H1 (cell line): ENCODE measurements at regions not wholly inside any gene's neighbourhood (a gene's known extent, or its start where the extent isn't known, plus 50 kb on each side); places are given as distances from the start of the nearest gene placed in this dataset.

Experiments
- CTCF ChIA-PET: fragments of 300-600 bp; sonication (Branson Sonifier 250); formaldehyde crosslinking; loops from one replicate; lab custom pipeline; 2021; ENCODE audit not compliant: partially characterized antibody; lab: Charles Lee
- POLR2A ChIA-PET: fragments of 300-600 bp; sonication (Branson Sonifier 250); formaldehyde crosslinking; loops from one replicate; lab custom pipeline; 2021; ENCODE audit warnings: inconsistent platforms; ENCODE audit not compliant: partially characterized antibody; lab: Charles Lee
- DNase-seq, 2 experiments: peaks; one replicate each; pipeline versions ENCODE4 v3.0.0 to v3.0.0-alpha.2; 2010 to 2022; ENCODE audit warnings: low spot score in 2 of 2, low read depth in 1 of 2, mixed read lengths in 1 of 2
- FAIRE-seq: peaks from 2 replicates; lab custom pipeline; 2011; peaks lifted over from hg19 to GRCh38; lab: Jason Lieb, UNC
- H2AFZ ChIP-seq: 2 replicates; pipeline ENCODE4 v1.8.1; 2012; ENCODE audit warnings: low read length, inconsistent platforms
- H2AK5ac ChIP-seq: 2 replicates; pipeline ENCODE4 v1.6.1; 2013; ENCODE audit warnings: low read depth, low read length
- H2BK120ac ChIP-seq: replicated peaks from 2 replicates; pipeline ENCODE3; 2013; ENCODE audit warnings: low read depth, low read length, inconsistent platforms
- H2BK12ac ChIP-seq: 2 replicates; pipeline ENCODE4 v1.6.1; 2013; ENCODE audit warnings: low read depth, low read length
- H2BK15ac ChIP-seq: 2 replicates; pipeline ENCODE4 v1.6.1; 2013; ENCODE audit warnings: low read length
- H2BK20ac ChIP-seq: 2 replicates; pipeline ENCODE4 v1.6.1; 2013; ENCODE audit warnings: low read length
- H2BK5ac ChIP-seq: 2 replicates; pipeline ENCODE4 v1.6.1; 2013; ENCODE audit warnings: low read depth, low read length
- H3K14ac ChIP-seq: 2 replicates; pipeline ENCODE4 v1.6.1; 2013; ENCODE audit warnings: inconsistent platforms; ENCODE audit not compliant: insufficient read length
- H3K18ac ChIP-seq: 2 replicates; pipeline ENCODE4 v1.6.1; 2013; ENCODE audit warnings: low read length; ENCODE audit errors: extremely low read depth
- H3K23ac ChIP-seq: 2 replicates; pipeline ENCODE4 v1.6.1; 2013; ENCODE audit warnings: inconsistent platforms; ENCODE audit not compliant: insufficient read length
- H3K23me2 ChIP-seq: 2 replicates; pipeline ENCODE4 v1.6.1; 2013; ENCODE audit warnings: low read depth, low read length
- H3K27ac ChIP-seq: 2 replicates; pipeline ENCODE4 v1.6.1; 2011; ENCODE audit warnings: low read depth, low read length, inconsistent platforms
- H3K27me3 ChIP-seq, 4 experiments: replicated peaks in 1 of 4; 1 replicate in 1 of 4; 2 replicates in 3 of 4; pipeline versions ENCODE4 v1.6.1 to v1.8.1; 2011 to 2013; ENCODE audit warnings: low read length in 3 of 4, mild to moderate bottlenecking in 3 of 4, inconsistent platforms in 2 of 4, mixed read lengths in 2 of 4, moderate library complexity in 1 of 4; ENCODE audit not compliant: control insufficient read depth in 3 of 4, insufficient read depth in 3 of 4; ENCODE audit errors: extremely low read depth in 1 of 4
- H3K36me3 ChIP-seq, 4 experiments: 2 replicates each; pipeline versions ENCODE4 v1.6.1 to v1.8.1; 2011 to 2013; ENCODE audit warnings: mild to moderate bottlenecking in 4 of 4, low read length in 3 of 4, moderate library complexity in 2 of 4, control low read depth in 1 of 4, inconsistent platforms in 1 of 4; ENCODE audit not compliant: insufficient read depth in 4 of 4, control insufficient read depth in 2 of 4
- H3K4ac ChIP-seq: replicated peaks from 2 replicates; pipeline ENCODE3; 2013; ENCODE audit warnings: low read length, low read depth, mixed read lengths, inconsistent platforms; ENCODE audit not compliant: insufficient read length
- H3K4me1 ChIP-seq, 4 experiments: replicated peaks in 1 of 4; 1 replicate in 1 of 4; 2 replicates in 3 of 4; pipeline versions ENCODE4 v1.6.1 to v1.8.1; 2011 to 2013; ENCODE audit warnings: low read length in 3 of 4, inconsistent platforms in 2 of 4, mixed read lengths in 1 of 4; ENCODE audit not compliant: insufficient read depth in 4 of 4, control insufficient read depth in 3 of 4
- H3K4me2 ChIP-seq, 2 experiments: 2 replicates each; pipeline versions ENCODE4 v1.6.1 to v1.8.1; 2011 to 2013; ENCODE audit warnings: low read depth in 2 of 2, low read length in 2 of 2, control low read depth in 1 of 2, inconsistent platforms in 1 of 2, mild to moderate bottlenecking in 1 of 2; ENCODE audit not compliant: insufficient read depth in 1 of 2
- H3K4me3 ChIP-seq, 4 experiments: fragments of 200-600, 300-600 bp in 1 of 4; sonication (generic), shearing (Covaris generic), sonication (Bioruptor Twin) in 1 of 4; 2 replicates each; pipeline versions ENCODE4 v1.5.1 to v1.8.1; 2011 to 2016; ENCODE audit warnings: low read length in 4 of 4, low read depth in 3 of 4, control low read depth in 2 of 4, inconsistent platforms in 2 of 4, mild to moderate bottlenecking in 2 of 4, mixed read lengths in 1 of 4, moderate library complexity in 1 of 4; ENCODE audit not compliant: insufficient read depth in 2 of 4; ENCODE audit errors: extremely low read depth in 1 of 4
- H3K56ac ChIP-seq: replicated peaks from 2 replicates; pipeline ENCODE3; 2013; ENCODE audit warnings: low read depth, mild to moderate bottlenecking, mixed read lengths, low read length, inconsistent platforms; ENCODE audit not compliant: insufficient read length
- H3K79me1 ChIP-seq: 2 replicates; pipeline ENCODE4 v1.6.1; 2013; ENCODE audit warnings: low read depth, low read length, control low read depth
- H3K79me2 ChIP-seq, 2 experiments: 2 replicates each; pipeline versions ENCODE4 v1.6.1 to v1.8.1; 2012 to 2013; ENCODE audit warnings: low read length in 2 of 2, mild to moderate bottlenecking in 2 of 2, inconsistent platforms in 1 of 2; ENCODE audit not compliant: insufficient read depth in 2 of 2, control insufficient read depth in 1 of 2
- H3K9ac ChIP-seq, 4 experiments: replicated peaks in 1 of 4; 1 replicate in 1 of 4; 2 replicates in 3 of 4; pipeline versions ENCODE4 v1.6.1 to v1.8.1; 2011 to 2013; ENCODE audit warnings: low read depth in 3 of 4, low read length in 3 of 4, control low read depth in 2 of 4, mild to moderate bottlenecking in 2 of 4, moderate library complexity in 2 of 4, inconsistent platforms in 1 of 4; ENCODE audit errors: extremely low read depth in 1 of 4
- H3K9me3 ChIP-seq, 2 experiments: 2 replicates each; pipeline versions ENCODE4 v1.6.1 to v1.8.1; 2012 to 2013; ENCODE audit warnings: mild to moderate bottlenecking in 2 of 2, moderate library complexity in 2 of 2, control low read depth in 1 of 2, inconsistent platforms in 1 of 2, low read depth in 1 of 2, low read length in 1 of 2, mixed read lengths in 1 of 2; ENCODE audit not compliant: insufficient read depth in 2 of 2
- H4K20me1 ChIP-seq, 2 experiments: replicated peaks in 1 of 2; 2 replicates each; pipeline versions ENCODE3 to v1.8.1; 2011 to 2013; ENCODE audit warnings: inconsistent platforms in 2 of 2, low read length in 2 of 2, mild to moderate bottlenecking in 1 of 2; ENCODE audit not compliant: insufficient read depth in 2 of 2, control insufficient read depth in 1 of 2
- H4K5ac ChIP-seq: 2 replicates; pipeline ENCODE4 v1.6.1; 2013; ENCODE audit warnings: low read length, low read depth, mixed read lengths, inconsistent platforms; ENCODE audit not compliant: insufficient read length
- H4K8ac ChIP-seq: 2 replicates; pipeline ENCODE4 v1.8.0; 2013; ENCODE audit warnings: mild to moderate bottlenecking, moderate library complexity, low read length, inconsistent platforms; ENCODE audit not compliant: insufficient read depth; ENCODE audit errors: extremely low read depth
- H4K91ac ChIP-seq: replicated peaks from 2 replicates; pipeline ENCODE3; 2013; ENCODE audit warnings: low read length, mixed read lengths, inconsistent platforms; ENCODE audit not compliant: insufficient read length
- CHD1 ChIP-seq: IDR thresholded peaks from 2 replicates; pipeline ENCODE4 v1.6.1; 2012; ENCODE audit warnings: low read depth, low read length, improper control_type of control experiment
- EGR1 ChIP-seq: IDR thresholded peaks from 2 replicates; pipeline ENCODE4 v1.6.1; 2011; ENCODE audit warnings: low read depth, low read length, borderline replicate concordance
- GABPA ChIP-seq: IDR thresholded peaks from 2 replicates; pipeline ENCODE4 v1.6.1; 2011; ENCODE audit warnings: mild to moderate bottlenecking, low read length, moderate library complexity, borderline replicate concordance; ENCODE audit not compliant: insufficient read depth
- HDAC2 ChIP-seq, 2 experiments: fragments of 300-600 bp in 1 of 2; sonication (generic) in 1 of 2; IDR thresholded peaks; 2 replicates each; pipeline ENCODE4 v1.6.1; 2011 to 2012; ENCODE audit warnings: low read depth in 2 of 2, low read length in 2 of 2, mild to moderate bottlenecking in 2 of 2, moderate library complexity in 2 of 2, borderline replicate concordance in 1 of 2, inconsistent platforms in 1 of 2
- KDM1A ChIP-seq: fragments of 200-600, 300-600 bp; sonication (generic); IDR thresholded peaks from 2 replicates; pipeline ENCODE4 v1.7.1; 2016; ENCODE audit warnings: mild to moderate bottlenecking, low read length, borderline replicate concordance
- KDM4A ChIP-seq: IDR thresholded peaks from one replicate; pipeline ENCODE4 v1.7.1; 2012; ENCODE audit warnings: low read depth, mild to moderate bottlenecking, moderate library complexity, low read length, inconsistent platforms; ENCODE audit not compliant: severe bottlenecking
- PHF8 ChIP-seq: fragments of 200-600 bp; sonication (generic); conservative IDR thresholded peaks from 2 replicates; pipeline ENCODE4 v1.7.1; 2012; ENCODE audit warnings: low read depth, mild to moderate bottlenecking, inconsistent platforms, low read length, moderate library complexity
- POU5F1 ChIP-seq: IDR thresholded peaks from 2 replicates; pipeline ENCODE4 v1.6.1; 2011; ENCODE audit warnings: low read depth, mild to moderate bottlenecking, low read length, moderate library complexity
- SIRT6 ChIP-seq: IDR thresholded peaks from one replicate; pipeline ENCODE4 v1.7.1; 2012; ENCODE audit warnings: low read length, inconsistent platforms
- SP2 ChIP-seq: IDR thresholded peaks from 2 replicates; pipeline ENCODE4 v1.6.1; 2012; ENCODE audit warnings: mild to moderate bottlenecking, low read length, inconsistent platforms
- SUZ12 ChIP-seq: fragments of 200-600 bp; sonication (generic); IDR thresholded peaks from 2 replicates; pipeline ENCODE4 v1.6.1; 2012; ENCODE audit warnings: mild to moderate bottlenecking, inconsistent platforms, low read length, moderate library complexity, mixed read lengths
- TF ChIP-seq, protein P1 (sequence below): IDR thresholded peaks from 2 replicates; pipeline ENCODE4 v1.6.1; 2012; ENCODE audit warnings: low read length, inconsistent platforms
- TF ChIP-seq, protein P2 (sequence below): IDR thresholded peaks from 2 replicates; pipeline ENCODE4 v1.6.1; 2011; ENCODE audit warnings: low read length, improper control_type of control experiment

GRCh38 chr4:46520361-46520760 lies 130.4 kb upstream of the GABRA2 start:
- Histone ChIP-seq H2BK12ac (no peak overlapping the region), H3K79me2 (no peaks in the 10 kb centered on the region), H3K36me3 (no peaks in the 10 kb centered on the region), H4K8ac (no peak overlapping the region), H4K20me1 (no peaks in the 10 kb centered on the region), H4K5ac (no peak overlapping the region), H3K23ac (no peak overlapping the region), H3K9ac (no peak overlapping the region), H3K9me3 (peaks cover 0 to 3% of the 10 kb centered on the region in 2 experiments; a peak in 1 of 4 replicates), H2BK5ac (no peak overlapping the region), H3K79me1 (no peaks in the 10 kb centered on the region), H3K4me3 (no peak overlapping the region), H3K4me2 (no peak overlapping the region), H3K4ac (no peak overlapping the region), H2BK15ac (no peak overlapping the region), H4K91ac (no peak overlapping the region), H3K14ac (no peak overlapping the region), H3K56ac (no peak overlapping the region), H2AK5ac (no peak overlapping the region), H3K18ac (no peak overlapping the region), H3K27me3 (no peaks in the 10 kb centered on the region), H2BK120ac (no peak overlapping the region), H2AFZ (no peak overlapping the region), H3K23me2 (no peaks in the 10 kb centered on the region), H2BK20ac (no peak overlapping the region), H3K4me1 (no peaks in the 10 kb centered on the region), H3K27ac (no peak overlapping the region)
- POLR2A ChIA-PET = no interaction called here
- DNase-seq (no peak), FAIRE-seq (no peak)
- CTCF ChIA-PET = interaction anchor here (1.2 kb wide), 1 partner anchor 128 kb away, joined by 4 read pairs; no protein-coding TSS in a partner anchor
- TF ChIP-seq, protein P1, sequence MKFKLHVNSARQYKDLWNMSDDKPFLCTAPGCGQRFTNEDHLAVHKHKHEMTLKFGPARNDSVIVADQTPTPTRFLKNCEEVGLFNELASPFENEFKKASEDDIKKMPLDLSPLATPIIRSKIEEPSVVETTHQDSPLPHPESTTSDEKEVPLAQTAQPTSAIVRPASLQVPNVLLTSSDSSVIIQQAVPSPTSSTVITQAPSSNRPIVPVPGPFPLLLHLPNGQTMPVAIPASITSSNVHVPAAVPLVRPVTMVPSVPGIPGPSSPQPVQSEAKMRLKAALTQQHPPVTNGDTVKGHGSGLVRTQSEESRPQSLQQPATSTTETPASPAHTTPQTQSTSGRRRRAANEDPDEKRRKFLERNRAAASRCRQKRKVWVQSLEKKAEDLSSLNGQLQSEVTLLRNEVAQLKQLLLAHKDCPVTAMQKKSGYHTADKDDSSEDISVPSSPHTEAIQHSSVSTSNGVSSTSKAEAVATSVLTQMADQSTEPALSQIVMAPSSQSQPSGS = no peak
- no peak for TF ChIP-seq KDM1A
- TF ChIP-seq GABPA = no peak
- TF ChIP-seq, protein P2, sequence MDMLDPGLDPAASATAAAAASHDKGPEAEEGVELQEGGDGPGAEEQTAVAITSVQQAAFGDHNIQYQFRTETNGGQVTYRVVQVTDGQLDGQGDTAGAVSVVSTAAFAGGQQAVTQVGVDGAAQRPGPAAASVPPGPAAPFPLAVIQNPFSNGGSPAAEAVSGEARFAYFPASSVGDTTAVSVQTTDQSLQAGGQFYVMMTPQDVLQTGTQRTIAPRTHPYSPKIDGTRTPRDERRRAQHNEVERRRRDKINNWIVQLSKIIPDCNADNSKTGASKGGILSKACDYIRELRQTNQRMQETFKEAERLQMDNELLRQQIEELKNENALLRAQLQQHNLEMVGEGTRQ = no peak
- TF ChIP-seq KDM4A = no peak
- TF ChIP-seq EGR1 = no peak
- TF ChIP-seq SP2 = no peak
- TF ChIP-seq POU5F1 = no peak
- TF ChIP-seq CHD1 = no peak
- TF ChIP-seq HDAC2 (IDR thresholded peaks at IDR 0.05; ENCODE audit: borderline replicate concordance in 1 of 2, low read depth in 2 of 2, low read length in 2 of 2) = no peak
- no peak for TF ChIP-seq PHF8
- no peak for TF ChIP-seq SUZ12
- no peak for TF ChIP-seq SIRT6
